OCI-LY1 (cell line): ENCODE measurements at regions not wholly inside any gene's neighbourhood (a gene's known extent, or its start where the extent isn't known, plus 50 kb on each side); places are given as distances from the start of the nearest gene placed in this dataset.

Experiments
- H2AFZ ChIP-seq: fragments of 200-600 bp; sonication (generic), shearing (Covaris generic); 2 replicates; pipeline ENCODE4 v1.6.0; 2014; ENCODE audit warnings: antibody characterized with exemption, mild to moderate bottlenecking, low read length
- H3F3A ChIP-seq: fragments of 200-600 bp; sonication (generic), shearing (Covaris generic); 2 replicates; pipeline ENCODE4 v1.6.0; 2014; ENCODE audit warnings: mild to moderate bottlenecking, antibody characterized with exemption, low read length, moderate library complexity; ENCODE audit not compliant: insufficient read depth
- H3K27ac ChIP-seq: fragments of 200-600 bp; sonication (generic); 2 replicates; pipeline ENCODE4 v1.5.1; 2014; ENCODE audit warnings: low read length, mixed run types, mild to moderate bottlenecking, low read depth; ENCODE audit not compliant: poor library complexity, severe bottlenecking
- H3K27me3 ChIP-seq: fragments of 200-600 bp; sonication (generic); 2 replicates; pipeline ENCODE4 v1.6.0; 2014; ENCODE audit warnings: antibody characterized with exemption, mild to moderate bottlenecking, low read length, moderate library complexity; ENCODE audit not compliant: insufficient read depth
- H3K36me3 ChIP-seq: fragments of 200-600 bp; sonication (generic); 2 replicates; pipeline ENCODE4 v1.6.1; 2014; ENCODE audit warnings: mild to moderate bottlenecking, antibody characterized with exemption, low read length, moderate library complexity, mixed read lengths; ENCODE audit not compliant: insufficient read depth
- H3K4me1 ChIP-seq: fragments of 200-600 bp; sonication (generic); 2 replicates; pipeline ENCODE4 v1.5.1; 2014; ENCODE audit warnings: mild to moderate bottlenecking, low read length, moderate library complexity; ENCODE audit not compliant: insufficient read depth, severe bottlenecking
- H3K4me2 ChIP-seq: fragments of 200-600 bp; sonication (generic), shearing (Covaris generic); 2 replicates; pipeline ENCODE4 v1.6.1; 2014; ENCODE audit warnings: low read length
- H3K4me3 ChIP-seq: fragments of 200-600 bp; sonication (generic); 2 replicates; pipeline ENCODE4 v1.5.1; 2014; ENCODE audit warnings: low read length, low read depth, mild to moderate bottlenecking, mixed read lengths; ENCODE audit not compliant: poor library complexity, severe bottlenecking
- H3K79me2 ChIP-seq: fragments of 200-600 bp; shearing (Covaris generic); 2 replicates; pipeline ENCODE4 v1.6.1; 2016; ENCODE audit warnings: mixed run types, low read length, mixed read lengths; ENCODE audit not compliant: insufficient read depth
- H3K9ac ChIP-seq: fragments of 200-600 bp; sonication (generic), shearing (Covaris generic); 2 replicates; pipeline ENCODE4 v1.6.1; 2014; ENCODE audit warnings: mild to moderate bottlenecking, low read length, mixed read lengths
- H3K9me2 ChIP-seq: fragments of 200-600 bp; sonication (generic), shearing (Covaris generic); 2 replicates; pipeline ENCODE4 v1.6.1; 2014; ENCODE audit warnings: low read depth, mild to moderate bottlenecking, low read length, mixed read lengths
- H3K9me3 ChIP-seq: fragments of 200-600 bp; shearing (Covaris generic); 2 replicates; pipeline ENCODE4 v1.6.1; 2014; ENCODE audit warnings: low read length, mixed read lengths
- H4K20me1 ChIP-seq: fragments of 200-600 bp; sonication (generic), shearing (Covaris generic); 2 replicates; pipeline ENCODE4 v1.6.0; 2016; ENCODE audit warnings: mild to moderate bottlenecking, low read length; ENCODE audit not compliant: insufficient read depth
- CTCF ChIP-seq: fragments of 200-600 bp; sonication (generic), shearing (Covaris generic); IDR thresholded peaks from 2 replicates; pipeline ENCODE4 v1.5.1; 2017; ENCODE audit warnings: mild to moderate bottlenecking, antibody characterized with exemption, low read length, moderate library complexity, mixed read lengths
- EZH2 ChIP-seq: fragments of 200-600 bp; sonication (generic), shearing (Covaris generic); IDR thresholded peaks from 2 replicates; pipeline ENCODE4 v1.8.0; 2017; ENCODE audit warnings: borderline replicate concordance, mixed run types, mild to moderate bottlenecking, antibody characterized with exemption, low read length, moderate library complexity, mixed read lengths

DNA sequence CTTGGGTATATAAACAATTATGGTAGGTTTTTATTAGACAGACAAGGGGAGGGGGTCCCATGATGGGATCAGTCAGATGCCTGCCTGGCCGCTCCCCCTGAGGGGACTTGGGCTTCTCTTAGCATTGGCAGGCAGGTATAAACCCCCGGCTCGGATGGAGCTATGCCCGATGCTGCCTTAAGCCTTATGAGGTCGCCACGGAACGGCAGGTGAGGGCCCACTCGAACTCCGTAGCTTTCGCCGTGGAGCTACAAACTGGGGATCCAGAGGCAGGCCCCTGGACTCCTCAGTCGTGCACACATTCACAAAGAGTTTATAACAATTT, 148.8 kb downstream of the TRIM27 start:
- Histone ChIP-seq H3K9me2 (no peaks in the 10 kb centered on the region), H3K9ac (no peak overlapping the region)

DNA sequence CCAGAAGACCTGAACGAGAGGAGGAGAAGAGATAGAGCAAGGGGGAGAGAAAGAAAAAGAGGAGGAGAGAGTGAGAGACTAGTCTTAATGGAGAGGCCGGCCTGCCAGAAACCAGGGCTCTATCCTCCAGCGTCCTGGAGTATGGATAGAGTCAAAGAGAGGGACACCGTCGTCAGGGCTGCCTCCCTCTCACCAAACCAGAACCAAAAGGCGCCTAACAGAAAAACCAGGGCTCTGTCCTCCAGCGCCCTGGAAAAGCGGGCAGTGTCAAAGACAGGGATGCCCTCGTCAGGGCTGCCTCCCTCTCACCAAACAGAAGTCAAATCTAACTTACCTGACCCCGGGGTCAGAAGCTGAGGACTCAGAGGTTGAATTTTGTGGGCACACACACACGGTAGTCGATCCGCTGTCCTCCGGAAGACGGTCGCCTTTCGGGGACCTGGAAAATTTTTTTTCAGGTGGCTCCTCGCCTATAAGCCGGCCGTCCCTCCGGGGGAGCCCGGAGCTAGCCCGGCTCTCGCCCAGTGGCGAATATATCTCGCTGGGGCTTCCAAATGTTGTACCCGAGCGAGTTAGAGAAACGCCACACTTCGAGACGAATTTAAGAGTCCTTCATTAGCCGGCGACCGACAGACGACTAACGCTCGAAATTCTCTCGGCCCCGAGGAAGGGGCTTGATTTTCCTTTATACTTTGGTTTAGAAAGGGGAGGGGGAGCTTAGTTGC, 148.2 kb downstream of the TRIM27 start:
- no peaks in the 10 kb centered on the region for H3K9me3 ChIP-seq
- no peak overlapping the region for H3K4me2 ChIP-seq
- H4K20me1 ChIP-seq: no peaks in the 10 kb centered on the region
- H3K4me1 ChIP-seq: peaks cover 3% of the 10 kb centered on the region
- H3K79me2 ChIP-seq: no peaks in the 10 kb centered on the region
- no peaks in the 10 kb centered on the region; the same call in 1 of the 2 replicates for H3K27me3 ChIP-seq
- no peaks in the 10 kb centered on the region for H3K36me3 ChIP-seq
- no peak overlapping the region for H3K27ac ChIP-seq
- H3K4me3 ChIP-seq: no peak overlapping the region
- H3K9me2 ChIP-seq: no peaks in the 10 kb centered on the region
- H2AFZ ChIP-seq: no peak overlapping the region
- H3F3A ChIP-seq: no peaks in the 10 kb centered on the region
- no peak overlapping the region for H3K9ac ChIP-seq
- TF ChIP-seq EZH2 (no peak), CTCF (no peak)

More for the DNA sequence above, 148.8 kb downstream of the TRIM27 start:
- peaks cover 3% of the 10 kb centered on the region for H3K4me1 ChIP-seq
- H3K4me2 ChIP-seq: no peak overlapping the region
- H3K27me3 ChIP-seq: no peaks in the 10 kb centered on the region; the same call in 1 of the 2 replicates
- H3K27ac ChIP-seq: no peak overlapping the region
- no peaks in the 10 kb centered on the region for H3K9me3 ChIP-seq
- no peaks in the 10 kb centered on the region for H3F3A ChIP-seq
- no peaks in the 10 kb centered on the region for H3K36me3 ChIP-seq
- H3K79me2 ChIP-seq: no peaks in the 10 kb centered on the region
- TF ChIP-seq CTCF: no peak
- TF ChIP-seq EZH2: no peak
- H2AFZ ChIP-seq: no peak overlapping the region
- H3K4me3 ChIP-seq: no peak overlapping the region
- no peaks in the 10 kb centered on the region for H4K20me1 ChIP-seq

DNA sequence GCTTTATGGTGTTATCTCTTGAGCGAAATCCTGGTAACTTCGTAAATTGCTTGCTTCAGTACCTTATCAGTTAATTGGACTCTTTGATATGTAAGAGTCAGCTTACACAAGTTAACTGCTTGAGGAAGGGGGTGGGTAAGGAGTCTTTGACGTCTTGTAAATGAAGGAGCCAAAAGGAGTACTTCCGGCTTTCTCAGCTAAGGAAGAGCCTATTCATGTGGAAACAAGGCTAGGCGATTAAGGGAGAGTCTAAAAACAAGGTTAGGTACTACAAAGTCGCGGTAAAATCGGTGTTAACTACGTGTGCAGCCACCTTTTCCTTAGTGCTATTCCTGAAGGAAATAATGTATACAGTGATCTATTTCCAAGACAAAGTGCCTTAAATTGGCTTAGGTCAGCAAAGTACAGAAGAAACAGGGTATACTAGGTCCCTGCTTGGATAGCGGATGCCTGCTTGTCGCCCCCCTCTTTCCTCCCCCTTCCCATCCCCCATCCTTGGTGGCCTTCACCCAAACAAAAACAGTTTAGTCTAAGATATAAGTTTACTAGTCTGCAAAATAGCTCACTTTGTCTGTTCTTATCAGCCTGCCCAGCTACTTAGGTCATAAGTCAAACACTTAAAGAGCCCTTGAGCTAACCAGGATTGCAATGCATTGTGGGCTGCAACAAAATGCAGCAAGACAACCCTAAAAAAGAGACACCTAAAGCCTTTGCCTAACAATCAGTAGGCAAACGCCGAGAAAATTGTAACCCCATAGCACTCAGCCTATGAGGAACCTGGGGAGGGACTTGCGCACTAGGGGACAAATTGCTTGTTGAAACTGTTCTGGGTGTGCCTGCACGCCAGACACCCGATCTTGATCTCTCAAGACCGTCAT, 147.3 kb downstream of the TRIM27 start:
- H3K79me2 ChIP-seq: no peaks in the 10 kb centered on the region
- H3K4me3 ChIP-seq: no peak overlapping the region
- H3K36me3 ChIP-seq: no peaks in the 10 kb centered on the region
- H2AFZ ChIP-seq: no peak overlapping the region
- no peaks in the 10 kb centered on the region for H3F3A ChIP-seq
- H3K9me3 ChIP-seq: no peaks in the 10 kb centered on the region
- peaks cover 7% of the 10 kb centered on the region for H3K4me1 ChIP-seq
- no peak overlapping the region; the same call in 1 of the 2 replicates for H3K4me2 ChIP-seq
- H3K9me2 ChIP-seq: no peaks in the 10 kb centered on the region
- H3K27ac ChIP-seq: no peak overlapping the region
- no peaks in the 10 kb centered on the region; the same call in 1 of the 2 replicates for H3K27me3 ChIP-seq
- H4K20me1 ChIP-seq: no peaks in the 10 kb centered on the region
- no peak overlapping the region for H3K9ac ChIP-seq
- no peak for TF ChIP-seq EZH2
- no peak for TF ChIP-seq CTCF
